ENCODE measurements at regions not wholly inside any gene's neighbourhood (a gene's known extent, or its start where the extent isn't known, plus 50 kb on each side); places are given as distances from the start of the nearest gene placed in this dataset.
"Not testable (repeated sequence)": the region's sequence is repeated elsewhere in the genome, so short reads cannot be mapped to it uniquely, and the experiment has no call there.

DNA sequence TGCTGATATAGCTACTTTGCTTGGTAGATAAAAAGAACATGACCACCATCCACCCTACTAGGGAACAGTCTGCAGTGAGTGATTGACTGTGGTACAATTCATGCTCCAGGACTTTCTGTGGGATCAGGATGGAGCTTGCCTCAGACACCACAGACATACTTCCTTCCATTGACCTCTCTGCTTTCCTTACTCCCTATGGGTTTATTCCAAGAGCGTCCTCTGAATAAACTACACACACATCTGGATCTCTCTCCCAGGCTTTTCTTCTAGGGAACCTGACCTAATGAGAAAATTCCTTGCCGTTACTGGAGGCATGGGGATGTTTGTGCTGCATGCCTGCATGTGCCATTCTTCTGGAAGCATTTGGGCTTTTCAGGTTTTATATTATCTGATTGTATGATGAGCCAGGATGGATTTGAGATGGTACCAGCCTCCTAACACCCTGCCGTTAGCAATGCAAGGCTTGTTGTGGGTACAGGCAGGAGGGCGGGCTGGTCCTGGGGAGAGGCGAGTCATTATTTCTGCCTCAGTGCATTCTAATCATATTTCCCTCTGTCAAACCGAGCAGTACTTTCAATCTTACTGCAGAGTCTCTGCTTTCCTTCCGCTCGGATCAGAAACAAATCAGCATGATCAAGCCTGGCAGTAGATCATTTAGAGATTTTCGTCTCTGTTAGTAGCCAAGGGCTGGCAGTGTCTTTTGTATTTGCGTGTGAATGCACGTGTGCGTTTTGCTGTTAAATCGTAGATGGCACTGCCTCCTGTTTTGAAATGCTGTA lies 279.2 kb downstream of the PDCD6IP start:
- H3K4me3 ChIP-seq (ENCODE audit: low read depth in 2 of 2, low read length in 2 of 2): no peak overlapping the region
- no peak overlapping the region for H3K27ac ChIP-seq (ENCODE audit: low read length)
- no peaks in the 10 kb centered on the region for H3K36me3 ChIP-seq (ENCODE audit: control insufficient read depth, insufficient read depth, low read length)
- H3K9me3 ChIP-seq (ENCODE audit: control insufficient read depth, insufficient read depth, low read depth, low read length): no peaks in the 10 kb centered on the region
- no peak for TF ChIP-seq POLR2AphosphoS5 (IDR thresholded peaks at IDR 0.05; ENCODE audit: low read depth, low read length)
- TF ChIP-seq TCF7L2 (IDR thresholded peaks at IDR 0.05; ENCODE audit: low read depth, low read length): no peak
- TF ChIP-seq, protein P1, sequence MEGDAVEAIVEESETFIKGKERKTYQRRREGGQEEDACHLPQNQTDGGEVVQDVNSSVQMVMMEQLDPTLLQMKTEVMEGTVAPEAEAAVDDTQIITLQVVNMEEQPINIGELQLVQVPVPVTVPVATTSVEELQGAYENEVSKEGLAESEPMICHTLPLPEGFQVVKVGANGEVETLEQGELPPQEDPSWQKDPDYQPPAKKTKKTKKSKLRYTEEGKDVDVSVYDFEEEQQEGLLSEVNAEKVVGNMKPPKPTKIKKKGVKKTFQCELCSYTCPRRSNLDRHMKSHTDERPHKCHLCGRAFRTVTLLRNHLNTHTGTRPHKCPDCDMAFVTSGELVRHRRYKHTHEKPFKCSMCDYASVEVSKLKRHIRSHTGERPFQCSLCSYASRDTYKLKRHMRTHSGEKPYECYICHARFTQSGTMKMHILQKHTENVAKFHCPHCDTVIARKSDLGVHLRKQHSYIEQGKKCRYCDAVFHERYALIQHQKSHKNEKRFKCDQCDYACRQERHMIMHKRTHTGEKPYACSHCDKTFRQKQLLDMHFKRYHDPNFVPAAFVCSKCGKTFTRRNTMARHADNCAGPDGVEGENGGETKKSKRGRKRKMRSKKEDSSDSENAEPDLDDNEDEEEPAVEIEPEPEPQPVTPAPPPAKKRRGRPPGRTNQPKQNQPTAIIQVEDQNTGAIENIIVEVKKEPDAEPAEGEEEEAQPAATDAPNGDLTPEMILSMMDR (IDR thresholded peaks at IDR 0.05): no peak
- TF ChIP-seq, protein P2, sequence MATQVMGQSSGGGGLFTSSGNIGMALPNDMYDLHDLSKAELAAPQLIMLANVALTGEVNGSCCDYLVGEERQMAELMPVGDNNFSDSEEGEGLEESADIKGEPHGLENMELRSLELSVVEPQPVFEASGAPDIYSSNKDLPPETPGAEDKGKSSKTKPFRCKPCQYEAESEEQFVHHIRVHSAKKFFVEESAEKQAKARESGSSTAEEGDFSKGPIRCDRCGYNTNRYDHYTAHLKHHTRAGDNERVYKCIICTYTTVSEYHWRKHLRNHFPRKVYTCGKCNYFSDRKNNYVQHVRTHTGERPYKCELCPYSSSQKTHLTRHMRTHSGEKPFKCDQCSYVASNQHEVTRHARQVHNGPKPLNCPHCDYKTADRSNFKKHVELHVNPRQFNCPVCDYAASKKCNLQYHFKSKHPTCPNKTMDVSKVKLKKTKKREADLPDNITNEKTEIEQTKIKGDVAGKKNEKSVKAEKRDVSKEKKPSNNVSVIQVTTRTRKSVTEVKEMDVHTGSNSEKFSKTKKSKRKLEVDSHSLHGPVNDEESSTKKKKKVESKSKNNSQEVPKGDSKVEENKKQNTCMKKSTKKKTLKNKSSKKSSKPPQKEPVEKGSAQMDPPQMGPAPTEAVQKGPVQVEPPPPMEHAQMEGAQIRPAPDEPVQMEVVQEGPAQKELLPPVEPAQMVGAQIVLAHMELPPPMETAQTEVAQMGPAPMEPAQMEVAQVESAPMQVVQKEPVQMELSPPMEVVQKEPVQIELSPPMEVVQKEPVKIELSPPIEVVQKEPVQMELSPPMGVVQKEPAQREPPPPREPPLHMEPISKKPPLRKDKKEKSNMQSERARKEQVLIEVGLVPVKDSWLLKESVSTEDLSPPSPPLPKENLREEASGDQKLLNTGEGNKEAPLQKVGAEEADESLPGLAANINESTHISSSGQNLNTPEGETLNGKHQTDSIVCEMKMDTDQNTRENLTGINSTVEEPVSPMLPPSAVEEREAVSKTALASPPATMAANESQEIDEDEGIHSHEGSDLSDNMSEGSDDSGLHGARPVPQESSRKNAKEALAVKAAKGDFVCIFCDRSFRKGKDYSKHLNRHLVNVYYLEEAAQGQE (IDR thresholded peaks at IDR 0.05; ENCODE audit: insufficient read depth in 1 of 2, low read depth in 2 of 2, low read length in 1 of 2): no peak
- TF ChIP-seq SIN3A (IDR thresholded peaks at IDR 0.05; ENCODE audit: borderline replicate concordance, insufficient read depth, low read depth, low read length): no peak
- H3K27me3 ChIP-seq (ENCODE audit: control insufficient read depth, insufficient read depth, low read length): no peaks in the 10 kb centered on the region
- no peak for DNase-seq (ENCODE audit: low read depth, low spot score)
- no TSS peak for BruUV-seq (replicated peaks)
- in situ Hi-C loops (cut with HindIII; ENCODE audit: low pct_unique_long_range_greater_than_20kb, low sequenced_read_pairs) (no loop called here), intact Hi-C loops (cut with micrococcal nuclease; ENCODE audit: unreplicated experiment) (loop anchor here (2.0 to 5.0 kb wide), 2 partner anchors 19 to 440 kb away; no protein-coding TSS in a partner anchor)
- no peak for ATAC-seq
- ChIA-PET POLR2A (no interaction called here), CTCF (no interaction called here)
- no peaks in the 10 kb centered on the region for H3K4me1 ChIP-seq (ENCODE audit: control insufficient read depth, insufficient read depth, low read length)

DNA sequence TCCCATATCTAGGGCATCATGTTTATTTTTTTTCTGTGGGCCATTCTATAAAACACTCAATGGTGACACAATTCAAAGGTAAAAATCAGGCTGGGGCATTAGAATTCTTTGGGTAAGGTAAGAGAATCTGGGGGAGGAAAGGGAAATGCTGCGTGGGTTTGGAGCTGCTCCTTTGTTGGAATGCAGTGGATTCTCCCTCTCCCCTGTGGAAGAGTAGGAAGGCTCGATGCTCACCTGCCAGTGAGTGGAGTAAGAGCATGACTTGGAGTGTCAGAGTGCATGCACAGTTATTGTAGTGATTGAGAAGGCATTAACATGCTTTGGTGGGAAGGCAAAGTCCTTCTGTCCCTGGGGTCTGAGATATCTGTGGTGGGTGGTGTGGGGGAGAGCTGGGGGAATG lies 280.0 kb downstream of the PDCD6IP start:
- Histone ChIP-seq H3K27me3 (ENCODE audit: control insufficient read depth, insufficient read depth, low read length) (no peaks in the 10 kb centered on the region), H3K9me3 (ENCODE audit: control insufficient read depth, insufficient read depth, low read depth, low read length) (no peaks in the 10 kb centered on the region), H3K27ac (ENCODE audit: low read length) (no peak overlapping the region), H3K36me3 (ENCODE audit: control insufficient read depth, insufficient read depth, low read length) (no peaks in the 10 kb centered on the region), H3K4me1 (ENCODE audit: control insufficient read depth, insufficient read depth, low read length) (no peaks in the 10 kb centered on the region), H3K4me3 (ENCODE audit: low read depth in 2 of 2, low read length in 2 of 2) (no peak overlapping the region)
- ATAC-seq (no peak), DNase-seq (ENCODE audit: low read depth, low spot score) (no peak)
- ChIA-PET POLR2A (no interaction called here), CTCF (no interaction called here)
- BruUV-seq (replicated peaks): no TSS peak
- TF ChIP-seq POLR2AphosphoS5 (IDR thresholded peaks at IDR 0.05; ENCODE audit: low read depth, low read length) (no peak), SIN3A (IDR thresholded peaks at IDR 0.05; ENCODE audit: borderline replicate concordance, insufficient read depth, low read depth, low read length) (no peak), TCF7L2 (IDR thresholded peaks at IDR 0.05; ENCODE audit: low read depth, low read length) (no peak)
- TF ChIP-seq, protein P1 (IDR thresholded peaks at IDR 0.05): no peak
- TF ChIP-seq, protein P2 (IDR thresholded peaks at IDR 0.05; ENCODE audit: insufficient read depth in 1 of 2, low read depth in 2 of 2, low read length in 1 of 2): no peak
- intact Hi-C loops (cut with micrococcal nuclease; ENCODE audit: unreplicated experiment): loop anchor here (5.0 kb wide), 1 partner anchor 439 kb away; no protein-coding TSS in a partner anchor
- in situ Hi-C loops (cut with HindIII; ENCODE audit: low pct_unique_long_range_greater_than_20kb, low sequenced_read_pairs): no loop called here

DNA sequence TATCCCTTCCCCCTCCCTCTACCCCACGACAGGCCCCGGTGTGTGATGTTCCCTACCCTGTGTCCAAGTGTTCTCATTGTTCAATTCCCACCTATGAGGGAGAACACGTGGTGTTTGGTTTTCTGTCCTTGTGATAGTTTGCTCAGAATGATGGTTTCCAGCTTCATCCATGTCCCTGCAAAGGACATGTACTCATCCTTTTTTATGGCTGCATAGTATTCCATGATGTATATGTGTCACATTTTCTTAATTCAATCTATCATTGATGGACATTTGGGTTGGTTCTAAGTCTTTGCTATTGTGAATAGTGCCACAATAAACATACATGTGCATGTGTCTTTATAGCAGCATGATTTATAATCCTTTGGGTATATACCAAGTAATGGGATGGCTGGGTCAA lies 281.4 kb downstream of the PDCD6IP start:
- H3K27me3 ChIP-seq (ENCODE audit: control insufficient read depth, insufficient read depth, low read length); H3K9me3 ChIP-seq (ENCODE audit: control insufficient read depth, insufficient read depth, low read depth, low read length); CTCF ChIA-PET; BruUV-seq (replicated peaks); ATAC-seq; H3K4me1 ChIP-seq (ENCODE audit: control insufficient read depth, insufficient read depth, low read length); POLR2A ChIA-PET; in situ Hi-C loops (cut with HindIII; ENCODE audit: low pct_unique_long_range_greater_than_20kb, low sequenced_read_pairs); H3K27ac ChIP-seq (ENCODE audit: low read length); H3K36me3 ChIP-seq (ENCODE audit: control insufficient read depth, insufficient read depth, low read length); H3K4me3 ChIP-seq (ENCODE audit: low read depth in 2 of 2, low read length in 2 of 2); DNase-seq (ENCODE audit: low read depth, low spot score): not testable (repeated sequence)
- intact Hi-C loops (cut with micrococcal nuclease; ENCODE audit: unreplicated experiment): loop anchor here (5.0 kb wide), 1 partner anchor 437 kb away; no protein-coding TSS in a partner anchor
